Right lobe of liver (tissue), 6 donors: ENCODE measurements at regions not wholly inside any gene's neighbourhood (a gene's known extent, or its start where the extent isn't known, plus 50 kb on each side); places are given as distances from the start of the nearest gene placed in this dataset.
"Not testable (repeated sequence)": the region's sequence is repeated elsewhere in the genome, so short reads cannot be mapped to it uniquely, and the experiment has no call there.

Experiments
- ATAC-seq, 4 donors: fragments of 200-7000 bp; cut with Tn5 transposase; one replicate each; pipeline ENCODE4 v1.9.1; 2020; ENCODE audit warnings: mild to moderate bottlenecking in 4 of 4, moderate library complexity in 4 of 4
- DNase-seq, 3 donors: peaks; one replicate each; pipeline ENCODE4 v3.0.0-alpha.2; 2020
- H3K27ac ChIP-seq, 3 donors: fragments of 200-600 bp; one replicate each; pipeline ENCODE4 v1.8.0; 2022
- H3K27me3 ChIP-seq, 2 donors: fragments of 200-600 bp; one replicate each; pipeline ENCODE4 v1.8.0; 2022
- H3K36me3 ChIP-seq, 4 donors: fragments of 200-600 bp; sonication (generic) in 1 of 4; one replicate each; pipeline versions ENCODE4 v1.5.1 to v1.8.0; 2017 to 2022; ENCODE audit warnings: control low read depth in 1 of 4
- H3K4me1 ChIP-seq, 4 donors: fragments of 200-600 bp; sonication (generic) in 1 of 4; one replicate each; pipeline versions ENCODE4 v1.5.1 to v1.8.0; 2017 to 2022; ENCODE audit warnings: control low read depth in 1 of 4
- H3K4me3 ChIP-seq, 3 donors: fragments of 200-600 bp; one replicate each; pipeline ENCODE4 v1.8.0; 2022
- H3K9me3 ChIP-seq, 4 donors: fragments of 200-600 bp; sonication (generic) in 1 of 4; one replicate each; pipeline versions ENCODE4 v1.5.1 to v1.8.0; 2017 to 2022; ENCODE audit warnings: control low read depth in 1 of 4
- CTCF ChIP-seq, 4 donors: fragments of 200-600 bp in 3 of 4; fragments of 450-650 bp in 1 of 4; IDR thresholded peaks; one replicate each; pipeline versions ENCODE4 v1.5.1 to v1.8.0; 2016 to 2022; ENCODE audit warnings: antibody characterized with exemption in 4 of 4, mild to moderate bottlenecking in 2 of 4
- POLR2A ChIP-seq: fragments of 450-650 bp; IDR thresholded peaks from one replicate; pipeline ENCODE4 v1.6.1; 2017; ENCODE audit warnings: antibody characterized with exemption, mild to moderate bottlenecking
- WGBS: methylation state at CpG from one replicate; pipeline ENCODE4 v1.1.6; 2018; ENCODE audit warnings: low coverage, low lambda C conversion rate; ENCODE audit not compliant: insufficient coverage; ENCODE audit errors: missing lambda C conversion rate; 5-methylcytosine and 5-hydroxymethylcytosine counted together
- intact Hi-C, 2 donors: fragments of 100-400 bp; cut with DNase I; formaldehyde crosslinking; loops; one replicate each; pipeline versions ENCODE4 v1.11.2 to v1.14.1; 2022
- donor health status: DM: no; HTN: yes; CAD: no.
- donor health status: DM: no; HTN: no; CAD: no.
- donor health status: DM: no; HTN: no; CAD: no.
- donor health status: DM: no; HTN: yes; CAD: no.
- donor health status: DM: no; HTN: yes; CAD: no.

GRCh38 chr2:114127372-114127771 lies 237.5 kb downstream of the ACTR3 start:
- Histone ChIP-seq H3K4me3 (no peak overlapping the region), H3K9me3 (no peaks in the 10 kb centered on the region), H3K36me3 (no peaks in the 10 kb centered on the region), H3K27ac (no peak overlapping the region), H3K4me1 (no peaks in the 10 kb centered on the region), H3K27me3 (no peaks in the 10 kb centered on the region)
- TF ChIP-seq POLR2A: no peak
- no peak for TF ChIP-seq CTCF (IDR thresholded peaks at IDR 0.05)
- whole genome bisulfite sequencing: 81% methylated on average over 2 of the region's 2 CpGs
- intact Hi-C loops: no loop called here
- DNase-seq (no peak), ATAC-seq (no peak)

- H3K9me3 ChIP-seq: no peaks in the 10 kb centered on the region
- DNase-seq: no peak
- no peak overlapping the region for H3K27ac ChIP-seq
- TF ChIP-seq POLR2A (no peak), CTCF (IDR thresholded peaks at IDR 0.05) (no peak)
- WGBS: 94% methylated on average over 3 of the region's 3 CpGs
- no peaks in the 10 kb centered on the region for H3K36me3 ChIP-seq
- H3K4me3 ChIP-seq: no peak overlapping the region
- no peak for ATAC-seq
- intact Hi-C loops: no loop called here
- no peaks in the 10 kb centered on the region for H3K27me3 ChIP-seq
- no peaks in the 10 kb centered on the region for H3K4me1 ChIP-seq
Measured at GRCh38 chr2:114128263-114128662, 238.4 kb downstream of the ACTR3 start.

- 59% methylated on average over 6 of the region's 6 CpGs for WGBS
- intact Hi-C loops: no loop called here
- no peak for TF ChIP-seq CTCF (IDR thresholded peaks at IDR 0.05)
- ATAC-seq (no peak), DNase-seq (no peak)
- Histone ChIP-seq H3K27ac (no peak overlapping the region), H3K4me3 (no peak overlapping the region), H3K4me1 (no peaks in the 10 kb centered on the region), H3K36me3 (no peaks in the 10 kb centered on the region), H3K27me3 (no peaks in the 10 kb centered on the region), H3K9me3 (no peaks in the 10 kb centered on the region)
Measured at GRCh38 chr2:114128725-114129124, 238.8 kb downstream of the ACTR3 start.

- H3K4me1 ChIP-seq, ATAC-seq, DNase-seq, H3K27me3 ChIP-seq, H3K36me3 ChIP-seq, H3K9me3 ChIP-seq, intact Hi-C loops, H3K27ac ChIP-seq, H3K4me3 ChIP-seq: not testable (repeated sequence)
- 64% methylated on average over 5 of the region's 7 CpGs for WGBS
Measured at GRCh38 chr2:114132050-114132449, 242.2 kb downstream of the ACTR3 start.

GRCh38 chr2:114134146-114134545 lies 244.3 kb downstream of the ACTR3 start:
- intact Hi-C loops: no loop called here
- no peak for ATAC-seq
- 57% methylated on average over 2 of the region's 2 CpGs for WGBS

More at GRCh38 chr2:114134146-114134545, 244.3 kb downstream of the ACTR3 start:
- H3K4me1 ChIP-seq: no peaks in the 10 kb centered on the region
- H3K27ac ChIP-seq: no peak overlapping the region
- no peaks in the 10 kb centered on the region for H3K27me3 ChIP-seq
- TF ChIP-seq POLR2A: no peak
- TF ChIP-seq CTCF (IDR thresholded peaks at IDR 0.05): no peak
- no peak overlapping the region for H3K4me3 ChIP-seq
- no peak for DNase-seq
- H3K9me3 ChIP-seq: no peaks in the 10 kb centered on the region
- no peaks in the 10 kb centered on the region for H3K36me3 ChIP-seq
